Transverse colon (tissue), 4 donors: ENCODE measurements at regions not wholly inside any gene's neighbourhood (a gene's known extent, or its start where the extent isn't known, plus 50 kb on each side); places are given as distances from the start of the nearest gene placed in this dataset.

Experiments used
- DNase-seq: peaks from one replicate; pipeline ENCODE4 v3.0.0-alpha.2; 2019
- H3K27ac ChIP-seq, 4 donors: fragments of 200-600 bp; sonication (generic); 2 replicates each; pipeline ENCODE4 v1.5.1; 2016 to 2018; ENCODE audit warnings: inconsistent platforms in 4 of 4
- H3K27me3 ChIP-seq: fragments of 200-600 bp; sonication (generic); 2 replicates; pipeline ENCODE4 v1.5.1; 2017; ENCODE audit warnings: inconsistent platforms
- H3K36me3 ChIP-seq, 4 donors: fragments of 200-600 bp; sonication (generic); 2 replicates each; pipeline ENCODE4 v1.5.1; 2017 to 2019; ENCODE audit warnings: inconsistent platforms in 4 of 4
- H3K4me1 ChIP-seq, 4 donors: fragments of 200-600 bp; sonication (generic); 2 replicates each; pipeline ENCODE4 v1.5.1; 2017 to 2020; ENCODE audit warnings: inconsistent platforms in 4 of 4
- H3K4me3 ChIP-seq, 4 donors: fragments of 200-600 bp; sonication (generic); 1 replicate in 1 of 4; 2 replicates in 3 of 4; pipeline versions ENCODE4 v1.5.1 to v1.6.1; 2017 to 2019; ENCODE audit warnings: inconsistent platforms in 4 of 4
- H3K9me3 ChIP-seq, 2 donors: fragments of 200-600 bp; sonication (generic); 2 replicates each; pipeline ENCODE4 v1.5.1; 2017 to 2019; ENCODE audit warnings: inconsistent platforms in 2 of 2
- EP300 ChIP-seq: sonication (generic); formaldehyde crosslinking; IDR thresholded peaks from one replicate; pipeline ENCODE4 v1.6.1; 2017; ENCODE audit warnings: antibody characterized with exemption, low read depth
- POLR2A ChIP-seq: fragments of 450-650 bp; IDR thresholded peaks from one replicate; pipeline ENCODE4 v1.6.1; 2016; ENCODE audit warnings: antibody characterized with exemption, mild to moderate bottlenecking, moderate library complexity
- POLR2AphosphoS5 ChIP-seq, 3 donors: sonication (generic); formaldehyde crosslinking; IDR thresholded peaks; one replicate each; pipeline ENCODE4 v1.6.1; 2016; ENCODE audit warnings: antibody characterized with exemption in 3 of 3
- WGBS, 2 donors: methylation state at CpG; one replicate each; pipeline ENCODE4 v1.1.5; 2018; ENCODE audit warnings: low coverage in 1 of 2; 5-methylcytosine and 5-hydroxymethylcytosine counted together
- in situ Hi-C, 4 donors: fragments of 200-750 bp; cut with MboI; loops; one replicate each; pipeline versions ENCODE4 v1.15.0 to v1.15.1; 2017; ENCODE audit warnings: low sequenced_read_pairs in 3 of 4, low pct_ligation_motif_present in 1 of 4, low pct_unique_long_range_greater_than_20kb in 1 of 4
- intact Hi-C: fragments of 100-400 bp; cut with DNase I; formaldehyde crosslinking; loops from one replicate; pipeline ENCODE4 v1.15.1; 2023; ENCODE audit warnings: low total_unique reads
- TF ChIP-seq, protein P1 (sequence below), 5 experiments: fragments of 200-600 bp in 3 of 5; fragments of 450-650 bp in 2 of 5; sonication (generic) in 3 of 5; IDR thresholded peaks; 1 replicate in 2 of 5; 2 replicates in 3 of 5; pipeline ENCODE4 v1.5.1; 2016 to 2017; ENCODE audit warnings: antibody characterized with exemption in 5 of 5, inconsistent platforms in 3 of 5, mild to moderate bottlenecking in 2 of 5, moderate library complexity in 1 of 5

DNA sequence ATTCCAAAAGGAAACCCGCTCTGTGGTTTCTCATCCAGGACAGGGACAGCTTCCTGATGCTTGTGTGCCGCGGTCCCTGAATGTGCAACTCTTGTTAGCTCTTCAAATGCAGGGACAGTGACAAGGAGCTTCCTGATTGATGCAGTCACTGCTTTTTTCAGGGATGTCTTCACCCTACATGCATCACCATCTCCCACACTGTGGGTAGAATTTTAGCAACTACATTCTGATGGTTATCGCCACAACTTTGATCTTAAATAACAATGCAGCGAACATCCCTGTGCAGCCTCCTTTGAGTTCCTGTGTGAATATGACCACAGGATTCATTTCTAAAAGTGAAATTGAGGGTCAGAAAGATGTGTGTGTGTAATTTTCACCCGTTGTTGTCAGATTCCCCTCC is 115.0 kb downstream of the GGTLC2 start:
- in situ Hi-C loops (loop anchor here in 1 of 4 donors (25.0 kb wide), 1 partner anchor 128 kb away; the partner anchor contains the start of gene IGLL5), intact Hi-C loops (no loop called here)
- no peaks in the 10 kb centered on the region for H3K4me1 ChIP-seq
- no peak overlapping the region for H3K27ac ChIP-seq
- no peak for DNase-seq
- no peak for TF ChIP-seq POLR2A
- no peak for TF ChIP-seq POLR2AphosphoS5 (IDR thresholded peaks at IDR 0.05)
- no peak for TF ChIP-seq EP300
- TF ChIP-seq, protein P1, sequence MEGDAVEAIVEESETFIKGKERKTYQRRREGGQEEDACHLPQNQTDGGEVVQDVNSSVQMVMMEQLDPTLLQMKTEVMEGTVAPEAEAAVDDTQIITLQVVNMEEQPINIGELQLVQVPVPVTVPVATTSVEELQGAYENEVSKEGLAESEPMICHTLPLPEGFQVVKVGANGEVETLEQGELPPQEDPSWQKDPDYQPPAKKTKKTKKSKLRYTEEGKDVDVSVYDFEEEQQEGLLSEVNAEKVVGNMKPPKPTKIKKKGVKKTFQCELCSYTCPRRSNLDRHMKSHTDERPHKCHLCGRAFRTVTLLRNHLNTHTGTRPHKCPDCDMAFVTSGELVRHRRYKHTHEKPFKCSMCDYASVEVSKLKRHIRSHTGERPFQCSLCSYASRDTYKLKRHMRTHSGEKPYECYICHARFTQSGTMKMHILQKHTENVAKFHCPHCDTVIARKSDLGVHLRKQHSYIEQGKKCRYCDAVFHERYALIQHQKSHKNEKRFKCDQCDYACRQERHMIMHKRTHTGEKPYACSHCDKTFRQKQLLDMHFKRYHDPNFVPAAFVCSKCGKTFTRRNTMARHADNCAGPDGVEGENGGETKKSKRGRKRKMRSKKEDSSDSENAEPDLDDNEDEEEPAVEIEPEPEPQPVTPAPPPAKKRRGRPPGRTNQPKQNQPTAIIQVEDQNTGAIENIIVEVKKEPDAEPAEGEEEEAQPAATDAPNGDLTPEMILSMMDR (IDR thresholded peaks at IDR 0.05): no peak
- no peaks in the 10 kb centered on the region for H3K27me3 ChIP-seq
- no peaks in the 10 kb centered on the region for H3K9me3 ChIP-seq
- H3K36me3 ChIP-seq: no peaks in the 10 kb centered on the region
- 58 to 76% methylated on average over 5 to 6 of the region's 6 CpGs for WGBS, 2 donors
- no peak overlapping the region for H3K4me3 ChIP-seq

DNA sequence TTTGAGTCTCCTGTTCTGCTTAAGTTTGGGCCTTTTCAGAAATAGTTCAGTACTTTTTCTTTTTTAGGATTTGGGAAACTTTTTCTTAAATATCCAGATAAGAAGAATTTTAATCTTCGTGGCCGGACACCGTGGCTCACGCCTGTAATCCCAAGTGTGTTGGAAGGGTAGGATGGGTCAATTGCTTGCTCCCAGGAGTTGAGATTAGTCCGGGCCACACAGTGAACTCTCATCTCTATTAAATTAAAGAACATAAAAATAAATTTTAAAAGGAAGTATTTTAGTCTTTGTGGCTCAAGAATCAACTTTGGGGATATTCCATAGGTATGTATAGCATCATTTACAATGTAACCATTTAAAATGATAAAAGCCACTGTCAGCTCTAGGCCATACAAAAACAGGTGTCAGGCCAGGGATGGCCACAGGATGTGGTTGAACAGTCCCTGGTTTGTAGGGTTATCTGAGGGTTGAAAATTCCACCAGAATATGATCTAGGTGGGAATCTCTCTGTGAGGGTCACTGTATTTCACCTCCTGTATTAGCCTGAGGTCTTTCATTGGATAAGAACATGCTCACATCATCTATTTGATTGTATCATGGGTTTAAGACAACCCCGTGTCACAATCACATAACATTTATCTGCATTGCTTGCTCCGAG is 115.6 kb downstream of the GGTLC2 start:
- Histone ChIP-seq H3K4me1 (no peaks in the 10 kb centered on the region), H3K27ac (no peak overlapping the region), H3K36me3 (no peaks in the 10 kb centered on the region), H3K4me3 (no peak overlapping the region), H3K27me3 (no peaks in the 10 kb centered on the region), H3K9me3 (no peaks in the 10 kb centered on the region)
- no peak for DNase-seq
- 92 to 96% methylated on average over 7 of the region's 7 CpGs for WGBS, 2 donors
- intact Hi-C loops: no loop called here
- TF ChIP-seq, protein P1 (IDR thresholded peaks at IDR 0.05): no peak
- TF ChIP-seq POLR2A (no peak), POLR2AphosphoS5 (IDR thresholded peaks at IDR 0.05) (no peak), EP300 (no peak)
- in situ Hi-C loops: loop anchor here in 1 of 4 donors (25.0 kb wide), 1 partner anchor 127 kb away; the partner anchor contains the start of gene IGLL5

DNA sequence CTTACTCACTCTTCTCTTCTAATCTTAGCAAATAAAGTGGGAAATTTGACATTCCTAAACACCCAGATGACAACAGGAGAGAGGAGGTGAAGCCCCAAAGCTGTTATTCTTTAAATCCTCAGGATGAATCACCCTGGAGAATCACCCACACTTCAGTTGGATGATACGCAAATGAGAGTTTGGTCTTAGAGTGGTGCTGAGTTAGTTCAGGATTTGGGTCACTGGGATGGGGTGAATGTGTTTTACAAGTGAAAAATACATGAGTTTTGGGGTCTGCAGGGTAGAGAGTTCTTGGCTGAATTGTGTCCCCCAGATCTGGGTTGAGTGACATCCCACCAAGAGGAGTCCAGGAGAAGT is 117.2 kb downstream of the GGTLC2 start:
- Histone ChIP-seq H3K4me1 (no peaks in the 10 kb centered on the region), H3K4me3 (no peak overlapping the region), H3K9me3 (no peaks in the 10 kb centered on the region), H3K27ac (no peak overlapping the region), H3K36me3 (no peaks in the 10 kb centered on the region), H3K27me3 (no peaks in the 10 kb centered on the region)
- in situ Hi-C loops: loop anchor here in 1 of 4 donors (25.0 kb wide), 1 partner anchor 126 kb away; the partner anchor contains the start of gene IGLL5
- intact Hi-C loops: no loop called here
- 60 to 95% methylated on average over 1 of the region's 1 CpG for WGBS, 2 donors
- TF ChIP-seq, protein P1 (IDR thresholded peaks at IDR 0.05): no peak
- TF ChIP-seq POLR2AphosphoS5 (IDR thresholded peaks at IDR 0.05) (no peak), EP300 (no peak)
- no peak for DNase-seq

DNA sequence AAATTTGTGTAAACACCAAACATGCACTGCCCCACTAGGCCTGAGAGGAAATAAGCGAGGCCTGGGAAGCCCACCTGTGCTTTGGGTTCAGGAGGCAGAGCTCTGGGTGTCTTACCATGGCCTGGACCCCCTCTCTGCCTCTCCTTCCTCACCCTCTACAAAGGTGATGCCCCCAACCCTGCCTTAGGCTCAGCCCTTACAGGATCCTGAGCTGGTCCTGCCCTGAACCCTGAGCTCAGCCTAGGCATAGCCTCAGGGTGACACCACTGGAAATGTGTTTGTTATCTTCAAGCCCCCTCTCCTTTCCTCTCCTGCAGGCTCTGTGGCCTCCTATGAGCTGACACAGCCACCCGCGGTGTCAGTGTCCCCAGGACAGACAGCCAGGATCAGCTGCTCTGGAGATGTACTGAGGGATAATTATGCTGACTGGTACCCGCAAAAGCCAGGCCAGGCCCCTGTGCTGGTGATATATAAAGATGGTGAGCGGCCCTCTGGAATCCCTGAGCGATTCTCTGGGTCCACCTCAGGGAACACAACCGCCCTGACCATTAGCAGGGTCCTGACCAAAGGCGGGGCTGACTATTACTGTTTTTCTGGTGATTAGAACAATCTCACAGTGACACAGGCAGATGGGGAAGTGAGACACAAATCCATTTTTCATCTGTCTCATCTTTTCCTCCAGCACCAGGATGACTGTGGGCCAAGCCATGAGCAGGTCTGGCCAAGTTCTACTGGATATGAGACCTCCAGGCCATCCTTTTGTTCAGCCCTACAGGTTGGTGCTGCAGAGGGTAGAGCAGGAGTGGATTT is 117.8 kb downstream of the GGTLC2 start:
- Histone ChIP-seq H3K4me1 (no peaks in the 10 kb centered on the region), H3K9me3 (no peaks in the 10 kb centered on the region), H3K27ac (no peak overlapping the region), H3K4me3 (no peak overlapping the region), H3K27me3 (no peaks in the 10 kb centered on the region), H3K36me3 (no peaks in the 10 kb centered on the region)
- no peak for DNase-seq
- intact Hi-C loops: no loop called here
- TF ChIP-seq, protein P1 (IDR thresholded peaks at IDR 0.05): no peak
- TF ChIP-seq POLR2A (no peak), EP300 (no peak), POLR2AphosphoS5 (IDR thresholded peaks at IDR 0.05) (no peak)
- 93% methylated on average over 8 of the region's 8 CpGs; no CpG with 5 or more reads in 1 of the 2 donors for WGBS, 2 donors
- in situ Hi-C loops: loop anchor here in 1 of 4 donors (25.0 kb wide), 1 partner anchor 125 kb away; the partner anchor contains the start of gene IGLL5
